Occipital lobe (tissue), 1 donor: ENCODE measurements at regions not wholly inside any gene's neighbourhood (a gene's known extent, or its start where the extent isn't known, plus 50 kb on each side); places are given as distances from the start of the nearest gene placed in this dataset.
"Not testable (repeated sequence)": the region's sequence is repeated elsewhere in the genome, so short reads cannot be mapped to it uniquely, and the experiment has no call there.

Experiments
- DNase-seq: peaks from one replicate; lab custom pipeline; 2025; lab: John Stamatoyannopoulos, UW

- no peak for DNase-seq
Measured at GRCh38 chr5:98193921-98194760, 579.3 kb upstream of the RGMB start.

DNA sequence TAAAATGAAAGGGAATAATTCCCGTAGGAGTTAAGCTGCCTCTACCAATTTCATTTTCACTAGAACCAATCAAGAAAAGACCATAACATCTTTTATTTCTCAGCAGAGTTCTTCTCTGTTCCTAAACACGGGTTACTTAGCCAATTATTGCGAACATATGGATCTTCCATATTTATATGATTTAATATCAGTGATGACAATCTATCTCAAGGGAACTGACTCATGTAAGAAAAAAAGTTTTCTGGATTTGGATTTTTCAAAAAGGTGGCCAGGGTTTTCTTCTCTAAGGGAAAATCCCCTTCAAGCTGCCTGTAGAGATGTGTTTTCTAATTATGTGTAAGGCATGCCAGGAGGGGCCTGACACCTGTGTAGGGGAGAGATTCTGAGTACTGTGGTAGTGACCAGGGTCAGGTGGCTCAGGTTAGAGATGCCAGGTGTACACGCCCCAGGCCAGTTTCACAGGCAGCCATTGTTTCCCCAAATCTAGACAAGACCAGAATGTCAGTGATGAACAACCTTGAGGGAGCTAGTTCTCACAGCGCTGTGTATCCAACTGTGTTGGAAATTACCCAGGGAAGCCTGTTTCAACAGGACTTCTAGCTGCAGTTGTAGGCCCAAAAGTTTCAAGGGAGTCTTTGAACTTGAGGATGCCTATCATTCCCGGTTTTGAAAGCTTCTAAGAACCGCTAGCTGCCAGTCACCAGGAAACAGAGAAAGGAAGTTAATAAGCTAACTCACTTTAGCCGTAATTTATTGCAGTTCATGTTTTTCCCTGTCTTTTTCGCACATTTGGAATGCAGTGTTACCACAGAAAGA, 572.5 kb upstream of the RGMB start:
- DNase-seq, result no peak

GRCh38 chr5:98204798-98205197, 568.7 kb upstream of the RGMB start:
- no peak for DNase-seq

- DNase-seq, result no peak
Measured at GRCh38 chr5:98205691-98206461, 567.6 kb upstream of the RGMB start.

DNA sequence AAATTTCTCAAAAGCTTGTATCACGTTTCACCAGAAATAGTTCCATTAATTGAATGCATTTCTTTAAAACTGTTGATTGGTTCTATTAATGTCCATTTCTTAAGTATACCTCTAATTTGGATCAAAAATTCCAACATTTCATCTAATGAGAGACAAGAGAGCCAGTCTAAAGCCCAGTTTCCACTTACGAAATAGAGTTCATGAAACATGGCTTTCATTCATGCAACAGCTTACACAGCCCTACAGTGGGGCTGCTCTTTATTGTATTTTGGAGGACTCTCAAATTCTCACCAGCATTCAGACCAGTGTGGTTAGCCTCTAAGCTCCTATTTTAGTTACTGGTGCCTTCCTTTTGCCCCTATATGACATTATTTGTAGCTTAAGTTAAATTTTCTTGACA, 566.9 kb upstream of the RGMB start:
- no peak for DNase-seq

DNA sequence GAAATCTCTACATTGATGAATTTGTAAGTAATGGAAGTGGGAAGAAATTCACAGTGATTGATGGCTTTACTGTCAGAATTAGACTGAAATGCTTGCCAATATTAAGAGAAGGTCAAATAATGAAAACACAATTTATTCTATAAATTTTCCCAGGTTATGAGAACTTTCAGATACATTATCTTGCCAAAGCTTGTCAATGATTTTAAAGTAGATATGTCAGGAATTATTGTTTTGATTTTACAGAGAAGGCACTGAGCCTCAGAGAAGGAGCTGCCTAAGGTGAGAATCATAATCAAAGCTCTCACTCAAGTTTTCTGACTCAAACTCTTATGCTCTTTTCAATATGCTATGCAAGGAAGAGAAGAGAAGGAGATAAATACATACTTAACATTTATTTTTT, 564.0 kb upstream of the RGMB start:
- no peak for DNase-seq

DNA sequence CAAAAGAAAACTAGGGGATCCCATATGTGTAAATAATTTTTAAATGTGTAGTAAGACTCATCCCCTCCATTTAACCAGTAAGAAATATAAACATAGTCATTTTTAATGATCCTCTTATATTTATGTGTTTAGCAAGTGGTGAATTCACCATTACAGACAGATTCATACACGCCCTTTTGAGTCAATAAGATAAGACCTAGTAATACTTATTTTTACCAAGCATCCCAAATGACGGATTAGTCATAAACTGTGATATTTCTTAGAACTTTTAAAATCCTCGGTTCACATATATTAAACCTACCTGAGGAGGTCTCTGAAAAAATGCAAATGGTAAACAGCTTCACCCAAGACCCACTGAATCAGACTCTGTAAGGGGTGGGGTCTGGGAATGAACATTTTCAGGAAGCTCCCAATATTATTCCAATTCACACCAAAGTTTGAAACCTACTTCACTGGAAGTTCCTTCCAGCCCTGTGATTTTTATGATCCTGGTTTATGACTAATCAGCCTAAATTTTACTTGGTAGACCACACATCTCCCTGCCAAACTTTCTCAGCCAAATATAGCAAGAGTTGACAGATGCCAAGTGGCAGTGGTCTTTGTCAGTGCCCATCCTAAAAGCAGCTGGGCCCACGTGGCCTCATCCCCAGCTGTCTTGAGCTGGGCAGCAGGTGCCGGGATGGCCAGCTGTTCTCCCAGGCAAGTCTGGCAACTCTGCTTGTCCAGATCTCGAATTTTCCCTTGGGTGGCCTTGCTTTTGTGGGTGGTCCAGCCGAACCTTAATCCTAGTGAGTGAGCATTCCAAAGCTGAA, 559.0 kb upstream of the RGMB start:
- DNase-seq, result no peak

DNA sequence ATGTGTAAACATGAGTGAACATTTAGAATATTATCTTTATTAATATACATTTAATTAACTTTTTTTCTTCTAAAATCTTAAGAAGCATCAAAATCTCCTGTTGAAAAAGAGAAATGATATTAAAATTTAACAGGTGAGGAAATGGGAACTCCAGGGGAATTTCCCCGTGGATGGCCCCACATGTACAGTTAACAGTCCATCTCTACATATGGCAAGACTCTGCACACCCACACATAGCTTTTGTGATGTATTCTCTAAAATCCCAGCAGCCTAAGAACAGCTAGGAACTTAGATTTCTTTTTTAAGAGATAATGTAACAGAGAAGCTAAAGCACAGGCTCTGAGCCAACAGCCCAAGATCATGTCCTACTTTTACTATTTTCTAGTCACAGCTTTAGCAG, 556.3 kb upstream of the RGMB start:
- no peak for DNase-seq

- DNase-seq, result no peak
Measured at GRCh38 chr5:98218838-98219237, 554.6 kb upstream of the RGMB start.

- DNase-seq, result no peak
Measured at GRCh38 chr5:98227489-98227888, 546.0 kb upstream of the RGMB start.

GRCh38 chr5:98231089-98231488, 542.4 kb upstream of the RGMB start:
- no peak for DNase-seq

GRCh38 chr5:98237794-98238193, 535.7 kb upstream of the RGMB start:
- DNase-seq, result not testable (repeated sequence)

DNA sequence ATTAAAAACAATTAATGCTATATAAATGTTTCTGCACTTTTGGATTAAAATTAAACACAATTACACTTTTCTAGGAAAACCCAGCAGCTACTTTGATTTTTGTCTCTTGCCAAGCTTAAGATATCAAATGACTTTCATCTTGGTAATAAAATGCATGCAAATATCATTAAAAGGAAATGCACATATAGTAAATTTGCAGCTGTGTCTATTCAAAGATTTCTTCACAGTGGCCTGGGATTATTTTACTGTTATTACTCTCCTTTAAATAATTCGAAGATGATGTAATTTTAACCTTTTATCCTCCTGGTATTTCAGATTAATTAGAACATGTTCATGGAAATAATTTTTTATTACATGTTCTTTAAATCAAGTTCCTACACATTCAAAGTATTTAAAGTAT, 529.5 kb upstream of the RGMB start:
- no peak for DNase-seq

DNA sequence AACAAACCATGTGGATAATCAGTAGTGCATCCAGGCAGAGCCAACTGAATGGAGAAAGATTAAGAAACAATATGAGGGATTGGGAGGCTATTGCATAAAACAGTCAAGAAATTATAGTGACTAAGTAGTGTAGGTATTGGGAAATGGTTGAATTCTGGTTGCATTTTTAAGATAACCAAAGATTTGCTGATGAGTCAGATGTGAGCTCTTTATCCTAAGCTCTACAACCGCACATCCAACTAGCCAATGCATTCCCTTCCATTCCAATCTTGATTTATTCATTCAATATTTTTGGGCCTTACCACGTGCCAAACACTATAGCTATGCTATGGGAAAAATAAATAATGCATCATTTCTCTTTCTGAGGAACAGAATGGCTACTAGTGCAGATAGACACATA, 524.5 kb upstream of the RGMB start:
- DNase-seq, result no peak

- DNase-seq, result no peak
Measured at GRCh38 chr5:98258939-98259338, 514.5 kb upstream of the RGMB start.

- DNase-seq, result no peak
Measured at GRCh38 chr5:98259595-98259994, 513.9 kb upstream of the RGMB start.

DNA sequence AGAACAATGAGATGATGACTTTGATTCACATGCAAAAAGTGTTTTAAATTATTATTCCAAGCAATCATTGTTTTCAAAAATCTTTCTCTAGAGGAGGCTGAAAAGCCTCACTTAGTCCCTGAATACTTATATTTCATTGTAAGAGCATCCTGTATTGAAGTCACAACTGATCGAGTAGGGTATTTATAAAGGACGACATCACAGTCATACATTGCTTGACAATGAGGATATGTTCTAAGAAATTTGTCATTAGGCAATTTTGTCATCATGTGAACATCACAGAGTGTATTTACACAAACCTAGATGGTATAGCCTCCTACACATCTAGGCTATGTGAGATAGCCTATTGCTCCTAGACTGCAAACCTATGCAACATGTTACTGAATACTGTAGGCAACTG, 510.4 kb upstream of the RGMB start:
- no peak for DNase-seq

DNA sequence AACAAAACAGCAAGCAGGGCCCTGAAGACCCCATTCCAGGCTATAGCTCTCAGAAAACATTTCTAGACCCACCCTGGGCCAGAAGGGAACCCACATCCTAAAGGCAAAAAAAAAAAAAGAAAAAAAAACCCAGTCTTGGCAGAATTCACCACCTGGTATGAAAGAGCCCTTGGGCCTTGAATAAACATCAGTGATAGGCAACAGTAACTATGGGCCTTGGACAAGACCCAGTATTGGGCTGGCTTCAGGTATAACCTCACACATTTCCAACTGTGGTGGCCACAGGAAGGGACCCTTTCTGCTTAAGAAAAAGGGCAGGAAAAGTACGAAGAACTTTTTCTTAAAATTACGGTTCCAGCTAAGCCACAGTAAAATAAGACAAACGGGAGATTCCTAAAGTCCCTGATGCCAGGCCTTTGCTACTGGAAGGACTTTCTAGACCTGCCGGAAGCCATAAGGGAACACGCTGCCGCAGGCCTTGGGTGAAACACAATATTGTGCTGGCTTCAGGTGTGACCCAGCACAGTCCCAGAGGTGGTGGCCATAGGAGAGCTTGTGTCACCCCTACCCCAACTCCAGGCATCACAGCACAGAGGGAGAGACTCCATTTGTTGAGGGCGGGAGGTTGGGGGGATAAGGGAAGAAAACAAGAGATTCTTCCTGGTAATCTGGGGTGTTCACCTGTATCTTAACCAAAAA, 505.2 kb upstream of the RGMB start:
- DNase-seq, result no peak

DNA sequence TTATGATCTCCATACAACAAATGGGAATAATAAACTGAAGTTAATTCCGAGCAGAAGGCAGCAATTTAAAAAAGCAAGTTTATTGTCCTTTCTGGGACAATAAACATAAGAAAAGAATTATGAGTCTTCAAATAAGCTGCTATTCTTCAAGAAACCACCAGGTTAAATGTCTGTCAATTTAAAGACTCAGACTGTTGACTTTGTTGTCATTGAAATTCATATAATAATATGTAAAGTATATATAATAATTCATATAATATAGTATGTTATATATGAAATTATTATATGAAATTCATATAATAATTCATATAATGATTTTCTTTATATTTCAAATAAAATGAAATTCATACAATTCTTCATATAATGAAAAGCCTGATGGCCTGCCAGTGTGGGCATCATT, 497.5 kb upstream of the RGMB start:
- no peak for DNase-seq

DNA sequence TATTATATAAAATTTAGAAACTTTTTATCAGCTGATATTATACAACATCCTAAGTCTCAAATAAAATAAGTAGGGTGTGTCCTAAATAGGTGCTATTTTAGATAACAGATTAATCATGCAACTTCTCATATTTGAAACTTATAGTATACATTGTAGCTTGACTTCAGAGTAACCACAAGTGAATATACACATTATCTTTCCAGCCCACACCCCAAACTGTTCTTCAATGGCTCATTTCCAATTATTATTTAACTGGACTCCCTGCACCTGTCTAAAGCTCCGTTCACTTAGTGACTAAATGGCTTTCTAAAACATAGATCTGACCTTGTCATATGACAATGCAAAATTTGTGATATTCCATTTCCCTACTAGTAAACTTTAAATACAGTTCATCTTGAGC, 490.9 kb upstream of the RGMB start:
- no peak for DNase-seq

DNA sequence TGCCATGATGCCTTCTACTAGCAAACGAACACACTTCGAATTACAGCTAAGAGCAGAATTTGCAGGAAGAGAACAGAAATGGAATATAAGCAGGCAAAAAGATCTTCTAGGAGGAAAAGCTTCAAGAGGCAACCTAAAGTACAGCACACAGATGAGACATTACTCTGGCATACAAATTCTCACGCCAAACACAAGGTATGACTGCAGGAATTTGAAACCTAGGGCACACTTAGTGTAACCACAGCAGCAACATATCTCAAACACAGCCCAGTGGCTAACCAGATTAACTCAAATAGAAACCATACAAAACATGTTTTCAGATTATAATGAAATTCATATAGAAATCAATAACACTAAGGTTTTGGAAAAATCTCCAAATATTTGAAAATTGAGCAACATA, 481.0 kb upstream of the RGMB start:
- DNase-seq, result no peak
